ENCODE measurements at regions not wholly inside any gene's neighbourhood (a gene's known extent, or its start where the extent isn't known, plus 50 kb on each side); places are given as distances from the start of the nearest gene placed in this dataset.

DNA sequence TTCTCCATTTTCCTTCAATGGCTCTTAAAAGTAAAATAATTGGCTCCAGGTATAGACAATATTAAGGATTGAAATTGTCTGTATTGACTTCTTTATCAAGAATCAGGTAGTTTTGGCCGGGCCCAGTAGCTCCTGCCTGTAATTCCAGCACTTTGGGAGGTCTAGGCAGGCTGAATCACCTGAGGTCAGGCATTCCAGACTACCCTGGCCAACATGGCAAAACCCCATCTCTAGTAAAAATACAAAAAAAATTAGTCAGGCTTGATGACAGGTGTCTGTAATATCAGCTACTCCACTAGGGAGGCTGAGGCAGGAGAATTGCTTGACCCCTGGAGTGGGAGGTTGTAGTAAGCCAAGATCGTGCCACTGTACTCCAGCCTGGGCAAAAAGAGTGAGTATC is 1008.5 kb upstream of the EEF2KMT start:
- Histone ChIP-seq H3K27ac (ENCODE audit: extremely low read length, insufficient read depth, low read length) (no peak overlapping the region), H3K27me3 (ENCODE audit: control insufficient read depth in 1 of 2, insufficient read depth in 2 of 2, low read length in 2 of 2) (no peaks in the 10 kb centered on the region), H4K20me1 (ENCODE audit: insufficient read depth, low read length) (no peaks in the 10 kb centered on the region), H3K79me2 (ENCODE audit: insufficient read depth, low read length) (no peaks in the 10 kb centered on the region), H2AFZ (ENCODE audit: low read length) (no peak overlapping the region), H3K9ac (ENCODE audit: insufficient read depth, low read depth, low read length) (no peak overlapping the region), H3K4me3 (replicated peaks in 1 of 3; ENCODE audit: insufficient read depth in 1 of 3, low read depth in 2 of 3, low read length in 3 of 3) (no peak overlapping the region), H3K36me3 (replicated peaks in 1 of 2; ENCODE audit: control insufficient read depth in 1 of 2, insufficient read depth in 2 of 2, low read length in 2 of 2) (no peaks in the 10 kb centered on the region), H3K9me3 (ENCODE audit: low read length) (peaks cover 16% of the 10 kb centered on the region), H3K4me1 (ENCODE audit: insufficient read depth, low read length) (no peaks in the 10 kb centered on the region), H3K4me2 (ENCODE audit: low read depth, low read length) (no peak overlapping the region)
- ATAC-seq (no peak), DNase-seq (ENCODE audit: low spot score) (no peak), FAIRE-seq (no peak)
- ChIA-PET CTCF (ENCODE audit: low intra/inter-chr PET ratio, low total read pairs) (no interaction called here), POLR2A (no interaction called here)
- no TSS peak for BruUV-seq (replicated peaks)
- in situ Hi-C loops (cut with HindIII; ENCODE audit: extremely low pct_ligation_motif_present, low pct_unique_long_range_greater_than_20kb) (no loop called here), intact Hi-C loops (cut with micrococcal nuclease; ENCODE audit: unreplicated experiment) (no loop called here)
- WGBS (ENCODE audit: low lambda C conversion rate) = 2% methylated on average over 2 of the region's 2 CpGs
- TF ChIP-seq DZIP1 (CRISPR knock-in tag; IDR thresholded peaks at IDR 0.05) (no peak), ZNF234 (CRISPR knock-in tag; conservative IDR thresholded peaks at IDR 0.05) (no peak), ZNF660 (CRISPR knock-in tag; IDR thresholded peaks at IDR 0.05; ENCODE audit: borderline replicate concordance, low read depth) (no peak), WIZ (CRISPR knock-in tag; IDR thresholded peaks at IDR 0.05) (no peak), TAF1 (CRISPR knock-in tag; IDR thresholded peaks at IDR 0.05) (no peak), ZNF605 (CRISPR knock-in tag; IDR thresholded peaks at IDR 0.05) (no peak), REXO4 (CRISPR knock-in tag; IDR thresholded peaks at IDR 0.05; ENCODE audit: borderline replicate concordance) (no peak), TBX3 (IDR thresholded peaks at IDR 0.05; ENCODE audit: borderline replicate concordance) (no peak)

Measured in HepG2 (cell line).